WERI-Rb-1 (cell line): ENCODE measurements at regions not wholly inside any gene's neighbourhood (a gene's known extent, or its start where the extent isn't known, plus 50 kb on each side); places are given as distances from the start of the nearest gene placed in this dataset.

ENCODE experiments used
- DNase-seq: peaks from one replicate; pipeline ENCODE4 v3.0.0-alpha.2; 2020
- H3K27ac ChIP-seq: fragments of 250-450 bp; sonication (Bioruptor Pico); 2 replicates; pipeline ENCODE4 v1.5.1; 2020; ENCODE audit warnings: mild to moderate bottlenecking, moderate library complexity
- H3K27me3 ChIP-seq: fragments of 250-450 bp; sonication (Bioruptor Pico); 2 replicates; pipeline ENCODE4 v1.5.1; 2021; ENCODE audit warnings: mild to moderate bottlenecking, low read depth, moderate library complexity; ENCODE audit not compliant: insufficient read depth, severe bottlenecking
- H3K36me3 ChIP-seq: fragments of 250-450 bp; sonication (Bioruptor Pico); 2 replicates; pipeline ENCODE4 v1.5.1; 2020; ENCODE audit warnings: mild to moderate bottlenecking, moderate library complexity
- H3K4me3 ChIP-seq: 2 replicates; pipeline ENCODE4 v1.5.1; 2011; ENCODE audit warnings: low read depth, mild to moderate bottlenecking, control low read depth, low read length
- H3K9me3 ChIP-seq: fragments of 250-450 bp; sonication (Bioruptor Pico); 2 replicates; pipeline ENCODE4 v1.5.1; 2021; ENCODE audit warnings: mild to moderate bottlenecking, moderate library complexity; ENCODE audit not compliant: severe bottlenecking
- CTCF ChIP-seq: IDR thresholded peaks from 2 replicates; pipeline ENCODE4 v1.5.1; 2011; ENCODE audit warnings: low read depth, mild to moderate bottlenecking, control low read depth, inconsistent platforms, low read length

GRCh38 chr2:57554348-57554747 is 492.3 kb upstream of the VRK2 start:
- no peak overlapping the region for H3K27ac ChIP-seq
- no peaks in the 10 kb centered on the region for H3K27me3 ChIP-seq
- no peaks in the 10 kb centered on the region for H3K36me3 ChIP-seq
- no peak overlapping the region for H3K4me3 ChIP-seq
- no peak for TF ChIP-seq CTCF
- no peak for DNase-seq
- no peaks in the 10 kb centered on the region for H3K9me3 ChIP-seq

GRCh38 chr2:57558312-57558711 is 488.3 kb upstream of the VRK2 start:
- DNase-seq = no peak
- no peaks in the 10 kb centered on the region for H3K36me3 ChIP-seq
- H3K4me3 ChIP-seq = no peak overlapping the region
- no peak for TF ChIP-seq CTCF
- no peaks in the 10 kb centered on the region for H3K27me3 ChIP-seq
- no peak overlapping the region for H3K27ac ChIP-seq
- no peaks in the 10 kb centered on the region for H3K9me3 ChIP-seq

GRCh38 chr2:57562495-57562894 is 484.1 kb upstream of the VRK2 start:
- H3K4me3 ChIP-seq = no peak overlapping the region
- H3K27ac ChIP-seq = no peak overlapping the region
- H3K36me3 ChIP-seq = no peaks in the 10 kb centered on the region
- DNase-seq = no peak
- no peaks in the 10 kb centered on the region for H3K9me3 ChIP-seq
- TF ChIP-seq CTCF = no peak
- no peaks in the 10 kb centered on the region for H3K27me3 ChIP-seq

GRCh38 chr2:57563015-57563414 is 483.6 kb upstream of the VRK2 start:
- Histone ChIP-seq H3K9me3 (no peaks in the 10 kb centered on the region), H3K36me3 (no peaks in the 10 kb centered on the region), H3K27ac (no peak overlapping the region), H3K27me3 (no peaks in the 10 kb centered on the region), H3K4me3 (no peak overlapping the region)
- no peak for DNase-seq
- no peak for TF ChIP-seq CTCF

GRCh38 chr2:57567245-57567644 is 479.4 kb upstream of the VRK2 start:
- H3K27me3 ChIP-seq = no peaks in the 10 kb centered on the region
- H3K9me3 ChIP-seq = no peaks in the 10 kb centered on the region

More at GRCh38 chr2:57567245-57567644, 479.4 kb upstream of the VRK2 start:
- no peak for DNase-seq
- no peaks in the 10 kb centered on the region for H3K36me3 ChIP-seq
- no peak overlapping the region for H3K27ac ChIP-seq
- no peak overlapping the region for H3K4me3 ChIP-seq
- TF ChIP-seq CTCF = no peak
